Rectal smooth muscle tissue (tissue), 1 donor: ENCODE measurements at regions not wholly inside any gene's neighbourhood (a gene's known extent, or its start where the extent isn't known, plus 50 kb on each side); places are given as distances from the start of the nearest gene placed in this dataset.
"Not testable (repeated sequence)": the region's sequence is repeated elsewhere in the genome, so short reads cannot be mapped to it uniquely, and the experiment has no call there.

Experiments
- H3K27ac ChIP-seq: one replicate; pipeline ENCODE4 v1.7.0; 2013; ENCODE audit warnings: low read depth, low read length, inconsistent platforms
- H3K27me3 ChIP-seq: one replicate; pipeline ENCODE4 v1.7.0; 2013; ENCODE audit warnings: low read length; ENCODE audit not compliant: control insufficient read depth, insufficient read depth
- H3K36me3 ChIP-seq: one replicate; pipeline ENCODE4 v1.7.0; 2013; ENCODE audit warnings: low read length; ENCODE audit not compliant: control insufficient read depth, insufficient read depth
- H3K4me1 ChIP-seq: one replicate; pipeline ENCODE4 v1.7.0; 2013; ENCODE audit warnings: low read length; ENCODE audit not compliant: control insufficient read depth, insufficient read depth
- H3K4me3 ChIP-seq: one replicate; pipeline ENCODE4 v1.7.0; 2013; ENCODE audit warnings: low read length
- H3K9ac ChIP-seq: one replicate; pipeline ENCODE4 v1.7.0; 2013; ENCODE audit warnings: low read length

- Histone ChIP-seq H3K4me1 (peaks cover 3% of the 10 kb centered on the region), H3K27me3 (no peaks in the 10 kb centered on the region), H3K36me3 (no peaks in the 10 kb centered on the region), H3K9ac (no peak overlapping the region), H3K27ac (no peak overlapping the region), H3K4me3 (no peak overlapping the region)
These were observed 253.0 kb upstream of the SOX4 start for GRCh38 chr6:21340573-21340972.

GRCh38 chr6:21341910-21342309, 251.6 kb upstream of the SOX4 start:
- H3K4me3 ChIP-seq: no peak overlapping the region
- H3K27me3 ChIP-seq: no peaks in the 10 kb centered on the region
- H3K9ac ChIP-seq: no peak overlapping the region
- no peak overlapping the region for H3K27ac ChIP-seq
- peaks cover 3% of the 10 kb centered on the region for H3K4me1 ChIP-seq
- H3K36me3 ChIP-seq: no peaks in the 10 kb centered on the region

GRCh38 chr6:21342501-21342900, 251.1 kb upstream of the SOX4 start:
- Histone ChIP-seq H3K4me1 (peaks cover 3% of the 10 kb centered on the region), H3K27ac (no peak overlapping the region), H3K27me3 (no peaks in the 10 kb centered on the region), H3K9ac (no peak overlapping the region), H3K4me3 (no peak overlapping the region), H3K36me3 (no peaks in the 10 kb centered on the region)

GRCh38 chr6:21345704-21346103, 247.8 kb upstream of the SOX4 start:
- not testable (repeated sequence) for H3K27ac ChIP-seq, H3K36me3 ChIP-seq, H3K4me1 ChIP-seq, H3K9ac ChIP-seq, H3K4me3 ChIP-seq, H3K27me3 ChIP-seq

GRCh38 chr6:21348146-21348503, 245.4 kb upstream of the SOX4 start:
- Histone ChIP-seq H3K36me3 (no peaks in the 10 kb centered on the region), H3K27me3 (no peaks in the 10 kb centered on the region), H3K4me1 (no peaks in the 10 kb centered on the region), H3K4me3 (no peak overlapping the region), H3K9ac (no peak overlapping the region), H3K27ac (no peak overlapping the region)

GRCh38 chr6:21348504-21349195, 244.9 kb upstream of the SOX4 start:
- Histone ChIP-seq H3K36me3 (no peaks in the 10 kb centered on the region), H3K27ac (peak overlapping the region; percentile 11), H3K4me1 (no peaks in the 10 kb centered on the region), H3K9ac (no peak overlapping the region), H3K4me3 (no peak overlapping the region), H3K27me3 (no peaks in the 10 kb centered on the region)

- Histone ChIP-seq H3K36me3 (no peaks in the 10 kb centered on the region), H3K27me3 (no peaks in the 10 kb centered on the region), H3K4me1 (no peaks in the 10 kb centered on the region), H3K9ac (no peak overlapping the region), H3K27ac (no peak overlapping the region), H3K4me3 (no peak overlapping the region)
These were observed 243.7 kb upstream of the SOX4 start for GRCh38 chr6:21349834-21350233.

GRCh38 chr6:21350926-21351325, 242.6 kb upstream of the SOX4 start:
- no peak overlapping the region for H3K27ac ChIP-seq
- H3K4me3 ChIP-seq: no peak overlapping the region
- H3K4me1 ChIP-seq: no peaks in the 10 kb centered on the region
- no peaks in the 10 kb centered on the region for H3K27me3 ChIP-seq
- no peaks in the 10 kb centered on the region for H3K36me3 ChIP-seq
- H3K9ac ChIP-seq: no peak overlapping the region

- H3K4me1 ChIP-seq: no peaks in the 10 kb centered on the region
- H3K9ac ChIP-seq: no peak overlapping the region
- H3K36me3 ChIP-seq: no peaks in the 10 kb centered on the region
- no peak overlapping the region for H3K4me3 ChIP-seq
- H3K27ac ChIP-seq: no peak overlapping the region
- H3K27me3 ChIP-seq: no peaks in the 10 kb centered on the region
These were observed 241.4 kb upstream of the SOX4 start for GRCh38 chr6:21352131-21352530.

GRCh38 chr6:21354805-21355238, 238.7 kb upstream of the SOX4 start:
- Histone ChIP-seq H3K4me1 (no peaks in the 10 kb centered on the region), H3K27ac (no peak overlapping the region), H3K27me3 (no peaks in the 10 kb centered on the region), H3K36me3 (no peaks in the 10 kb centered on the region), H3K4me3 (no peak overlapping the region), H3K9ac (no peak overlapping the region)

GRCh38 chr6:21355638-21356037, 237.9 kb upstream of the SOX4 start:
- H3K9ac ChIP-seq: no peak overlapping the region
- no peaks in the 10 kb centered on the region for H3K4me1 ChIP-seq
- no peaks in the 10 kb centered on the region for H3K27me3 ChIP-seq
- H3K4me3 ChIP-seq: no peak overlapping the region
- no peak overlapping the region for H3K27ac ChIP-seq
- no peaks in the 10 kb centered on the region for H3K36me3 ChIP-seq

- no peak overlapping the region for H3K27ac ChIP-seq
- no peaks in the 10 kb centered on the region for H3K4me1 ChIP-seq
- no peaks in the 10 kb centered on the region for H3K27me3 ChIP-seq
- no peaks in the 10 kb centered on the region for H3K36me3 ChIP-seq
- H3K9ac ChIP-seq: no peak overlapping the region
- H3K4me3 ChIP-seq: no peak overlapping the region
These were observed 236.3 kb upstream of the SOX4 start for GRCh38 chr6:21357262-21357661.

GRCh38 chr6:21359926-21360325, 233.6 kb upstream of the SOX4 start:
- no peaks in the 10 kb centered on the region for H3K27me3 ChIP-seq
- H3K9ac ChIP-seq: no peak overlapping the region
- H3K4me1 ChIP-seq: no peaks in the 10 kb centered on the region
- no peak overlapping the region for H3K4me3 ChIP-seq
- H3K36me3 ChIP-seq: no peaks in the 10 kb centered on the region
- no peak overlapping the region for H3K27ac ChIP-seq
